RCC 7860 (cell line): ENCODE measurements at regions not wholly inside any gene's neighbourhood (a gene's known extent, or its start where the extent isn't known, plus 50 kb on each side); places are given as distances from the start of the nearest gene placed in this dataset.
A peak's percentile ranks its signal among the peaks of the same experiment; 100 is the strongest.

ENCODE experiments used
- DNase-seq: peaks from one replicate; pipeline ENCODE4 v3.0.0-alpha.2; 2015; ENCODE audit warnings: low spot score
- FAIRE-seq: peaks from 2 replicates; lab custom pipeline; 2012; peaks lifted over from hg19 to GRCh38; lab: Jason Lieb, UNC

- DNase-seq (no peak), FAIRE-seq (no peak)
Measured at GRCh38 chr10:85513436-85513835, 853.2 kb downstream of the GRID1 start.

GRCh38 chr10:85515316-85515715 is 851.3 kb downstream of the GRID1 start:
- FAIRE-seq (no peak), DNase-seq (no peak)

- DNase-seq (no peak), FAIRE-seq (no peak)
Measured at GRCh38 chr10:85524001-85524666, 842.5 kb downstream of the GRID1 start.

- FAIRE-seq (no peak), DNase-seq (peak; percentile 13)
Measured at GRCh38 chr10:85527616-85528317, 838.8 kb downstream of the GRID1 start.

- DNase-seq: no peak
- FAIRE-seq: no peak
Measured at GRCh38 chr10:85528318-85528652, 838.3 kb downstream of the GRID1 start.

- no peak for FAIRE-seq
- DNase-seq: no peak
Measured at GRCh38 chr10:85531706-85532105, 834.9 kb downstream of the GRID1 start.

GRCh38 chr10:85532773-85533172 is 833.8 kb downstream of the GRID1 start:
- DNase-seq: no peak
- FAIRE-seq: no peak

- FAIRE-seq (no peak), DNase-seq (no peak)
Measured at GRCh38 chr10:85535926-85536325, 830.7 kb downstream of the GRID1 start.

- FAIRE-seq: no peak
- no peak for DNase-seq
Measured at GRCh38 chr10:85537561-85537960, 829.0 kb downstream of the GRID1 start.

GRCh38 chr10:85538601-85539000 is 828.0 kb downstream of the GRID1 start:
- DNase-seq (no peak), FAIRE-seq (no peak)

- no peak for FAIRE-seq
- no peak for DNase-seq
Measured at GRCh38 chr10:85542152-85542551, 824.4 kb downstream of the GRID1 start.

GRCh38 chr10:85542936-85543730 is 823.5 kb downstream of the GRID1 start:
- no peak for FAIRE-seq
- no peak for DNase-seq

- FAIRE-seq (no peak), DNase-seq (no peak)
Measured at GRCh38 chr10:85544956-85545355, 821.6 kb downstream of the GRID1 start.

- no peak for FAIRE-seq
- DNase-seq: no peak
Measured at GRCh38 chr10:85545874-85546273, 820.7 kb downstream of the GRID1 start.

- DNase-seq (no peak), FAIRE-seq (no peak)
Measured at GRCh38 chr10:85547460-85548023, 819.1 kb downstream of the GRID1 start.

- peak; percentile 30 for DNase-seq
- FAIRE-seq: no peak
Measured at GRCh38 chr10:85548034-85548433, 818.6 kb downstream of the GRID1 start.
